ENCODE measurements at regions not wholly inside any gene's neighbourhood (a gene's known extent, or its start where the extent isn't known, plus 50 kb on each side); places are given as distances from the start of the nearest gene placed in this dataset.

- Histone ChIP-seq H3K27me3 (ENCODE audit: insufficient read depth in 3 of 3, low read length in 2 of 3) (no peaks in the 10 kb centered on the region), H3K36me3 (ENCODE audit: insufficient read depth in 1 of 2, low read depth in 1 of 2) (no peaks in the 10 kb centered on the region), H3K27ac (no peak overlapping the region), H3K9me3 (no peaks in the 10 kb centered on the region), H3K4me1 (no peaks in the 10 kb centered on the region), H3K4me3 (no peak overlapping the region)
- DNase-seq = no peak
- intact Hi-C loops (cut with DNase I) = loop anchor here in 1 of 2 donors (1.0 kb wide), 1 partner anchor 8 kb away; no protein-coding TSS in a partner anchor
- WGBS, 3 donors = 38 to 67% (median 40%) methylated on average over 1 of the region's 1 CpG
- no peak for TF ChIP-seq CTCF (IDR thresholded peaks at IDR 0.05)
- no peak for ATAC-seq
Observed at GRCh38 chr3:28768439-28768838, 419.8 kb upstream of the AZI2 start.

- Histone ChIP-seq H3K4me1 (no peaks in the 10 kb centered on the region), H3K4me3 (no peak overlapping the region), H3K27ac (no peak overlapping the region), H3K27me3 (ENCODE audit: insufficient read depth in 3 of 3, low read length in 2 of 3) (no peaks in the 10 kb centered on the region), H3K9me3 (no peaks in the 10 kb centered on the region), H3K36me3 (ENCODE audit: insufficient read depth in 1 of 2, low read depth in 1 of 2) (no peaks in the 10 kb centered on the region)
- no peak for ATAC-seq
- DNase-seq = no peak
- TF ChIP-seq CTCF (IDR thresholded peaks at IDR 0.05) = no peak
- intact Hi-C loops (cut with DNase I) = no loop called here
- 85 to 87% (median 87%) methylated on average over 6 of the region's 6 CpGs for WGBS, 3 donors
Observed at GRCh38 chr3:28777806-28778475, 429.3 kb upstream of the AZI2 start.

GRCh38 chr3:28780480-28780879, 431.9 kb upstream of the AZI2 start:
- H3K27ac ChIP-seq = no peak overlapping the region
- no peak for ATAC-seq
- TF ChIP-seq CTCF (IDR thresholded peaks at IDR 0.05) = no peak
- no peaks in the 10 kb centered on the region for H3K27me3 ChIP-seq (ENCODE audit: insufficient read depth in 3 of 3, low read length in 2 of 3)
- H3K4me1 ChIP-seq = no peaks in the 10 kb centered on the region
- WGBS, 3 donors = 54 to 83% (median 62%) methylated on average over 3 of the region's 3 CpGs
- H3K4me3 ChIP-seq = no peak overlapping the region
- intact Hi-C loops (cut with DNase I) = no loop called here
- DNase-seq = no peak
- no peaks in the 10 kb centered on the region for H3K9me3 ChIP-seq
- no peaks in the 10 kb centered on the region for H3K36me3 ChIP-seq (ENCODE audit: insufficient read depth in 1 of 2, low read depth in 1 of 2)

GRCh38 chr3:28781053-28781452, 432.4 kb upstream of the AZI2 start:
- H3K27ac ChIP-seq = no peak overlapping the region
- H3K4me3 ChIP-seq = no peak overlapping the region
- TF ChIP-seq CTCF (IDR thresholded peaks at IDR 0.05) = no peak
- no peaks in the 10 kb centered on the region for H3K9me3 ChIP-seq
- ATAC-seq (no peak), DNase-seq (no peak)
- no peaks in the 10 kb centered on the region for H3K27me3 ChIP-seq (ENCODE audit: insufficient read depth in 3 of 3, low read length in 2 of 3)
- no peaks in the 10 kb centered on the region for H3K4me1 ChIP-seq
- intact Hi-C loops (cut with DNase I) = no loop called here
- no peaks in the 10 kb centered on the region for H3K36me3 ChIP-seq (ENCODE audit: insufficient read depth in 1 of 2, low read depth in 1 of 2)

GRCh38 chr3:28786446-28786845, 437.8 kb upstream of the AZI2 start:
- no peaks in the 10 kb centered on the region for H3K27me3 ChIP-seq (ENCODE audit: insufficient read depth in 3 of 3, low read length in 2 of 3)
- WGBS, 3 donors = 90 to 91% (median 91%) methylated on average over 3 of the region's 3 CpGs
- intact Hi-C loops (cut with DNase I) = no loop called here

More at GRCh38 chr3:28786446-28786845, 437.8 kb upstream of the AZI2 start:
- H3K27ac ChIP-seq = no peak overlapping the region
- no peaks in the 10 kb centered on the region for H3K4me1 ChIP-seq
- H3K9me3 ChIP-seq = no peaks in the 10 kb centered on the region
- TF ChIP-seq CTCF (IDR thresholded peaks at IDR 0.05) = no peak
- no peak overlapping the region for H3K4me3 ChIP-seq
- H3K36me3 ChIP-seq (ENCODE audit: insufficient read depth in 1 of 2, low read depth in 1 of 2) = no peaks in the 10 kb centered on the region
- DNase-seq (no peak), ATAC-seq (no peak)

Data from psoas muscle (tissue), 7 donors.